ENCODE measurements at regions not wholly inside any gene's neighbourhood (a gene's known extent, or its start where the extent isn't known, plus 50 kb on each side); places are given as distances from the start of the nearest gene placed in this dataset.

GRCh38 chr12:27187697-27188096 is 56.4 kb upstream of the STK38L start:
- TF ChIP-seq, protein P1, sequence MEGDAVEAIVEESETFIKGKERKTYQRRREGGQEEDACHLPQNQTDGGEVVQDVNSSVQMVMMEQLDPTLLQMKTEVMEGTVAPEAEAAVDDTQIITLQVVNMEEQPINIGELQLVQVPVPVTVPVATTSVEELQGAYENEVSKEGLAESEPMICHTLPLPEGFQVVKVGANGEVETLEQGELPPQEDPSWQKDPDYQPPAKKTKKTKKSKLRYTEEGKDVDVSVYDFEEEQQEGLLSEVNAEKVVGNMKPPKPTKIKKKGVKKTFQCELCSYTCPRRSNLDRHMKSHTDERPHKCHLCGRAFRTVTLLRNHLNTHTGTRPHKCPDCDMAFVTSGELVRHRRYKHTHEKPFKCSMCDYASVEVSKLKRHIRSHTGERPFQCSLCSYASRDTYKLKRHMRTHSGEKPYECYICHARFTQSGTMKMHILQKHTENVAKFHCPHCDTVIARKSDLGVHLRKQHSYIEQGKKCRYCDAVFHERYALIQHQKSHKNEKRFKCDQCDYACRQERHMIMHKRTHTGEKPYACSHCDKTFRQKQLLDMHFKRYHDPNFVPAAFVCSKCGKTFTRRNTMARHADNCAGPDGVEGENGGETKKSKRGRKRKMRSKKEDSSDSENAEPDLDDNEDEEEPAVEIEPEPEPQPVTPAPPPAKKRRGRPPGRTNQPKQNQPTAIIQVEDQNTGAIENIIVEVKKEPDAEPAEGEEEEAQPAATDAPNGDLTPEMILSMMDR (IDR thresholded peaks at IDR 0.05): no peak
- TF ChIP-seq POLR2AphosphoS5 (IDR thresholded peaks at IDR 0.05; ENCODE audit: low read depth, low read length) (no peak), REST (IDR thresholded peaks at IDR 0.05; ENCODE audit: insufficient read depth in 1 of 2, low read depth in 2 of 2, low read length in 1 of 2) (no peak), TCF7L2 (IDR thresholded peaks at IDR 0.05; ENCODE audit: low read depth, low read length) (no peak), SIN3A (IDR thresholded peaks at IDR 0.05; ENCODE audit: borderline replicate concordance, insufficient read depth, low read depth, low read length) (no peak)

Measured in Panc1 (cell line).